Adrenal gland (tissue), 5 donors: ENCODE measurements at regions not wholly inside any gene's neighbourhood (a gene's known extent, or its start where the extent isn't known, plus 50 kb on each side); places are given as distances from the start of the nearest gene placed in this dataset.

Experiments used
- CTCF ChIP-seq, 6 experiments: fragments of 450-650 bp in 4 of 6; fragments of 200-600 bp in 2 of 6; sonication (generic) in 1 of 6; IDR thresholded peaks; 1 replicate in 5 of 6; 2 replicates in 1 of 6; pipeline versions ENCODE4 v1.5.1 to v1.8.0; 2016 to 2021; ENCODE audit warnings: antibody characterized with exemption in 6 of 6, mild to moderate bottlenecking in 2 of 6, moderate library complexity in 1 of 6
- POLR2A ChIP-seq, 2 donors: fragments of 450-650 bp; IDR thresholded peaks; one replicate each; pipeline ENCODE4 v1.6.1; 2017; ENCODE audit warnings: antibody characterized with exemption in 2 of 2, mild to moderate bottlenecking in 2 of 2, moderate library complexity in 1 of 2
- donor health status: DM: no; HTN: no; CAD: no.

DNA sequence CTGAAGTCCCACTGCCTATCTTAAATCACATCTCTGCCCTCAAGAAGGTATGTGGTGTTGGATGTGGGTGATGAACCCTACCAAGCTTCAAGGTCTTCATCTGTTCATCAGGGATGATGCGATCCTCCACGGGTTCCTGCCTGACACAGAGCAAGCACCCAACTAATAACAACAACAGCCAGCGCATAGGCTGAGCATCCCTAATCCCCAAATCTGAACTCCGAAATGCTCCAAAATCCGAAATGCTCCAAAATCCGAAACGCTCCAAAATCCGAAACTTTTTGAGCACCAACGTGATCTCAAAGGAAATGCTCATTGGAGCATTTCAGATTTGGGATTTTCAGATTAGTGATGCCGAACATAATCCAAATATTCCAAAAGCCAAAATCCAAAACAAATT is 238.9 kb upstream of the SDK2 start:
- TF ChIP-seq POLR2A (IDR thresholded peaks at IDR 0.05) (no peak), CTCF (IDR thresholded peaks at IDR 0.05) (no peak)
